HG02798 (cell line): ENCODE measurements at regions not wholly inside any gene's neighbourhood (a gene's known extent, or its start where the extent isn't known, plus 50 kb on each side); places are given as distances from the start of the nearest gene placed in this dataset.

Experiments used
- ATAC-seq: cut with Tn5 transposase; IDR thresholded peaks from one replicate; pipeline ENCODE4 v1.9.1; 2021; ENCODE audit warnings: mild to moderate bottlenecking; ENCODE audit not compliant: unreplicated experiment, poor library complexity

DNA sequence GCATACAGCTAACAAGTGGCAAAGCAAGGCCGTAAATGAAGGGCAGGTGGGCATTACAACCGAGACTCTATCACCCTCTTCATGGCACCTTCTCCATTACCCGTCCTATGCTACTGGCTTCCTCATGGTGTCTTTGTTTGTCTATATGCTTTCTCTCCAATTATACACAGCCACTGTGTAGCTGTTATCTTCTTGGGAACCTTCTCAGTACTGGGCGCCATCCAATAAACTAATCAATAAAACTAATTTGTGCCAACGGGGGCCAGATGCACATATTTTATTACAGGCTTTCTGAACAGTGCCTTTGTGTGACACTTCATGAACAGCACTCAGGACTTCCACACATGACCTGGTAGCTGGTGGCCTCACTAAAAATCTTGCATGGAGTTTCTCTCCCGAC is 149.8 kb upstream of the PCSK2 start:
- no peak for ATAC-seq

DNA sequence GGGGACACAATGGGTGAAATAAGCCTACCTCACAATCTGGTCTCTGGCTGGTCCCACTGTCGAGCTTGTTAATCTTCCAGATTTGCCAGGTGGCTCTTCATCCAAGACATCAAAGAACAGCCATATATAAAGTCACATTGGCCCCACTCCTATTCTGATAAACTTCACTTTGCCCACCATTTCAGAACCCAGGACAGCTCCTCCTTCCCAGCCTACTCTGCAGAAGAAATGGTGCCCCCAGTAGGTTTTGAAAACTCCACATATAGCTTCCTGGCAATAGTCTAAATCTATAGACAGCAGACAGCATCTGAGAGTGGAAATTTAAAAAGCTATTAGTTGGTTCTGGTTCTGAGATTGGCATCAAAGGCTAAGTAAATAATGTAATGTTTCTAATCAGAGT is 143.1 kb upstream of the PCSK2 start:
- ATAC-seq: no peak

DNA sequence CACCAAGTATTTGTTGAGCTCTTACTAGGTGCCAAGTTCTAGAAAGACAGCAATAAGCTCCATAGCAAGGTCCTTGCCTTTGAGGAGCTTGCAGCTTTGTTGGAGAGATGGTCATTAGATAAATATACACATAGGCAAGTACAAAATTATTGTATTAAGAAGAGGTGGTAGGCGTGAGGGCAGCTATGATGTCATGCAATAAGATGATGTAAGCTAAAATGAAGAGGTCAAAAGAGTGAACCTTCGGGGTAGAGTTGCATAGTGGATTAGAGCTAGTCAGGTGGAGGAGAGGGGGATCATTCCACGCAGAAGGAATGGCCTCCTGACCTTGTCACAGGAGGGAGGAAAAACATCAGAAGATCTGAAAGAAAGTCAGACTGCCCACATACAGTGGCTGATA is 141.9 kb upstream of the PCSK2 start:
- no peak for ATAC-seq

DNA sequence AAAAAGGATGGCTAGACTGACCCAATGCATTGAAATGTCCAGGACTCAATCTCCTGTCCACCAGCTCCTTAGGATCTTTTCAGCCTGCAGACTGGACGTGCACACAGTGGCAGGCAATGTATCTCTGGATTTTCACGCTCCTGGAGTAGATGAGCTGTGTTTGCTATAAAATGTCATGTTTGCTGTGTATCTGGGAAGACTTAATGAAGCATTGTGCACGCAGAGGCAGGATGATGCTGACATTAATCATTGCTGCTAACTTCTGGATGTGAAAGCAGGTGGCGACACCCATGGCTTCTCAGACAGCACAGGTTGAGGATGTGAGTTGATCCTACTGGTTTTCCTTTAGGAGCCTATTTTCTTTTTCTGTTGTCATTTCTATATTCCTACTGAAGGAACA is 133.1 kb upstream of the PCSK2 start:
- ATAC-seq: no peak

DNA sequence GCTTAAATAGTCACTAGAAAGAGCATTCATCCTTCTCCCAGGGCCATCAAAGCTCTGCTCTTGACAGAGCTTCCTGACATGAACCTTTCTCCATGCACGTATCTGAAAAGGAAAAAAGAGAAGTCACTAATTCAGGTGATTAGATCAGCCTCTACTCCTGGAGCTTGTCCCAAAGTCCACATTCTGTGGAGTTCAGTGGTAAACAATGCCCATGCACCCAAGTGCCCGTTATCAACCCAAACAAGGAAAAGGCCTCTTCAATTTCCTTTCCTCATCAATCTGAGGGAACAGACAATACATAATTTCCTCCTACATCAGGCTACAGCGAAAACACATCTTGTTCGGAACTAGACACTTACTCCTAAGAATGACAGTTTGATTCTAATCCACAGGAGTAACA is 129.2 kb upstream of the PCSK2 start:
- ATAC-seq: no peak

DNA sequence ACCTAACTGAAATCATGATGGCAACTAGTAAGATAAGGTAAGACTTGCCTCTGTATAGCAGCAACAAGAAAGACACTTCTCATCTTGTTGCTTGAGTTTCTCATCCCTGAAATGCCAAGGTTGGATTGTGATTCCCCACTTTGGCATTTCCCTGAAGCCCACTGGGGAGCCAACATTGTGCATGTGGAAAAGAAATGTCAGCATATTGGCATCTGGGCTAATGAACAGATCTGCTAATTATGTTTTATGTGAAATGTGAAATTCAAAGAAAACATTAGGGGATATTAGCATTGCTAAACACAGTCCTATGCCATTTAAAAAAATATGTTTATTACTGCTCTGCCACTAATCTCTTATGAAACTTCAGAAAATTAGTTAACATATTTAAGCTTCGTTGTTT is 126.3 kb upstream of the PCSK2 start:
- ATAC-seq: no peak

DNA sequence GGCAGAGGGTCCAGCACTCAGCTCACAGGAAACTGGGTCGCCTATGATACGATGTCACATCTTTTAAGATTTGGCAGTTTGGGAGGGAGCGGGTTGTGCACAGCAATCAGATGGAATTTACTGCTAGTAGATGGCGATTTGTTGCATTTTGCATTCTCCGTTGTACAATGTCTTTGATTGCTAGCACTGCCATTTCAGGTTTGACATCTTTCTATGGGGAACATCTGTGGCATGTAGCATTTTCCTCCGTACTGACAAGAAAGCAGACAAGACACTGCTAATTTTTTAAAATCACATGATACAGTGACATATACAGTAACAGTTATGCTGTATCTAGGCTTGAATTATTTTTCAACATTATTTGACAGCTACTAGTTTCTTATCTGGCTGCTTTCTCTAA is 119.7 kb upstream of the PCSK2 start:
- ATAC-seq: no peak

DNA sequence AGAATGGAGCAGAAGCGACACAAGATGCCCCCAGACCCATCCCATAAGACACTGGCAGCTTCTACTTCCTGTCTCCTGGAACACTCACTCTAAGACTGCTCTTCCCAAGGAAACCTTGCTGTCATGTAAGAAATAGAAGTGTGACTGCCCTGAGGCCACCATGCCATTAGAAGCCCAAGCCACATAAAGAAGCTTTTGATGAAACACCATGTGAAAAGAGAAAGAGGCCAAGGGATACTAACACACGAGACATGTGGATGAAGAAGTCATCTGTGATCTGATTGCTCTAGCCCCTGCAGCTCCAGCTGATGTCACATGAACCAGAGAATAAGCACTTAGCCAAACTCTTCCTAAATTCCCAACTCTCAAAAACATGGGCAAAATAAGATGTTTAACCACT is 117.9 kb upstream of the PCSK2 start:
- no peak for ATAC-seq

DNA sequence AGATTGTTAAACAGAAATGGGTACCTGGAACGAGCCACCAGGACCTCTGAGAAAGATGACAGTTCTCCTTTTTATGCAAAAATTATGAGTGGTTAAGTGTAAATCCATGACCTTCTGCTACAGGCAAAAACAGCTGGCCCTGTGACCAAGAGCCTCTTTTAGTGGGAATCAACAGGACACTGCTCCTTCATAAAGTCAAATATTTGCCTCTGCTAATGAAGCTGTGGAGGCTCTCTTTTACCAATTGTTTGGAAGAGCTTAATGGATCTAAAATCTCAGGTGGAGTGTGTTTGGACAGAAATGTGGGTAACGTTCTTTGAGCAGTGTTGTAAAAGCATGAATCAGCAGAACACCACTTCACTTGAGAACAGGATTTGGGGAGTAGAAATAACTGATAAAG is 117.5 kb upstream of the PCSK2 start:
- ATAC-seq: no peak

DNA sequence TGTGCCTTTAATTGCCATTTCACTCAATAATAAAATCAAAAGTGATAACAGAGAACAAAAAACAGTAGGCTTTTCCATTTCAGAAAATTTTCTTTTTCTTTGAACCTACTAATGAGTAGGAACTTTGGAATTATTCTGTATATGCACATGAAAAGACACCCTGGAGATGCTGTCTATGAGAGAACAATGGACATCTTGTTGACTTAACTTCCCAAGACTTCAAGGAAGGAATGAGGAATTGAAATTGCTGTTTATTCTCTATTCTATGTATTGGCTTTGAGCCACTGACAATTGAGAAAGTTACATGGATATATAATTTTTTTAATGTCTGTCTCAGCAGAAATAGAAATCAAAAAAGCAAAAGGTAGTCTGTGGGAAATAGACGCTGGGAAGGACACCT is 98.6 kb upstream of the PCSK2 start:
- ATAC-seq: no peak

DNA sequence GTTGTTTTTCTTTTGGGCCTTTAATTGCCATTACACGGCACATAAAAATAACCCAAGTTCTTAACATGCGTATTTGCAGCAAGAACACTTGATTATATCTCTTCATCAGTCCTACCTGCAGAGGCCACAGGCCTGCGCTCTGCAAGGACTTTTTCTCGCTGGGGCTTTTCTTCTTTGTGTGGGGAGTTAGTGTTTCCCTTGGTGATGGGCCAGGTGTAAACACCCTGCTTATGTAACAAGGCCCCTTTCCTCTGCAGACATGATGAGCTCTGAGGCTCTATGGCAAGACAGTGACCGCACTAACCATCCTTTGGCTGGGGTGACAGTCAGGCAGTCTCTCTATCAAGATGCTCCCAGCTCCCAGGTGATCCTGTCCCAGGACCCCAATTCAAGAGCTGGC is 97.8 kb upstream of the PCSK2 start:
- no peak for ATAC-seq

DNA sequence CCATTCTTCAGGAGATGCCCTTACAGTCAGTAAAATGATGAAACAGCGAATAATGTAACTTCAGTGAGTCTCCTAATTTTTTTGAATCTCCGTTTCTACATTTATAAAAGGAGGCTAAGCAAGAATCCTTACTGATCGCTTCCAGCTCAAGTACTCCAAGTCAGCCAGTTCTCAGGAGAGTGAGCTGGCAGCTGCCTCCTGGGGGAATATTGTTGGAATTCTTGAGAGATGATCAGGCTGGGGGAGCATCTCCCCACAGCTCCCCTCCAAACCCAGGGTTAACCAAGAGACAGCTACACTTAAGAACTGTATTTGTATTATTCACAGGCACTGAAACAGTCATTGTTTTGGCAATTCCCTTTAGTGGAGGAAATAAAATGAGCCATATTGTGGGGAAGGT is 89.1 kb upstream of the PCSK2 start:
- ATAC-seq: no peak

DNA sequence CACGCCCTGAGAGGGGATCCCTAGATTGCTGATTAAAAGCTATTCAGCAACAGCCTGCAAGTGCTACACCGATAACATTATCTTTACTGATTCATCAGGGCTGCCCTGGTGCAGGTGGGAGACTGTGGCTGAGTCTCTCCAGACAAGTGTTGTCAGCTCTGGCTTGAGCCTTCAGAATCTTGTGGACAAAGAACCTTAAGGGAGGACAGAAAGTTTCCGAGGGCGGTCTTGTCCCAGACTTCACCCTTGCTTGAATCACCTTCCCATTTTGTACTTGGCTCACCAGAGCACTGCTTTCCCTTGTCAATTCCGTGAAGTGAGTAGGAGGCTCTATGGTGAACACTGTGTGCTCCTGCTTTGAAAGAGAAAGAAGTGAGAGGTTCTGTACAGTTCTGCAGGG is 88.6 kb upstream of the PCSK2 start:
- ATAC-seq: no peak

DNA sequence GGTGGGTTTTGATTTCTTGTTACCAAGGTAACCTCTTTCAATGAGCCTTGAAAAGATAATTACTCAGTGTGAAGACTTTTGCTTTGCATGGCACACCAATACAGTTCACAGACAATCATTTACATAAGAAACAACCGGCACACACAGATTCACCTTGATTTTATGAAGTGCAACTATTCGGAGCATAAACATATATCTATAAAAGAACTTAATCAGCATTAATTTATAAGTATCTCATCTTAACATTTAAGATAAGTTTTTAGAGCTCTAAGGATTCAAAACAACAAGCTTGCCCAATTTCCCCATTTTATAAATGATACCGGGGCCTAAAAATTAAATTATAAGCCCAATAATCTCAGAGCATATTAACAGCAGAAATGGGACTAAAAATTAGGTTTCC is 85.9 kb upstream of the PCSK2 start:
- no peak for ATAC-seq

DNA sequence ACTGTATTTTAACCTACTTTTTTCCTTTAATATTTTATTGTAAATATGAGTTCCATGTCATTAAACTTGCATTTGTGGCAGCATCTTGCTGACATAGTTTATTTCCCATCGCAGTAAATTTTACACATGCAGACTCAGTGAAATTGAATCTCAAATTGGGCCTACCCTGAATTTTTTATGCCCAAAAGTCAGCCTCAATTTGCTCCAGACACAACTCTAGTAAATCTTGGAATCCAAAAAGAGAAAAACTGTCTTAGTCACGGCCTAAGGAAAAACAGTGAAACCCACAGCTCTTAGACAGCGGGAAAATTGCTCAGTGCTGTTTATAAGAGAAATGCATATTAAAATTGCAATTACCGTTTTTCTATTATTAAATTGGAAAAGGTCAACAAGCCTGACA is 85.3 kb upstream of the PCSK2 start:
- no peak for ATAC-seq

DNA sequence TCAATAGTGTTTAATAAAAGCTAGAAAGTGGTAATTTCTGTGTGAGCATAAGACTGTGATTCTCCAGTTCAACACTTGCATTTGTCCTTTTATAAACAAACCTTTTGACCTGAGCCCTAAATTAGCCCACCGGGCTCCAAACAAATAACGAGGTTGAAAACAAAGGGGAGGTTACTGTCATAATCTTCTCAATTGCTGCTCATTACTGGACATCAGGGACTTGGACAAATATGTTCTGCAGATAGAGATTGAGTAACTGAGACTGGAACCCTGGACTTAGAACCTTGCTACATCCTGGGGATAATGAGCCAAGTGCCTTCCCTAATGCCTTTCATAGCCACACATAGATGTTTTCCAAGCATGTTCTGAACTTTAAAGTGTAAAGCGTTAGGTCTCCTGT is 84.2 kb upstream of the PCSK2 start:
- ATAC-seq: no peak

DNA sequence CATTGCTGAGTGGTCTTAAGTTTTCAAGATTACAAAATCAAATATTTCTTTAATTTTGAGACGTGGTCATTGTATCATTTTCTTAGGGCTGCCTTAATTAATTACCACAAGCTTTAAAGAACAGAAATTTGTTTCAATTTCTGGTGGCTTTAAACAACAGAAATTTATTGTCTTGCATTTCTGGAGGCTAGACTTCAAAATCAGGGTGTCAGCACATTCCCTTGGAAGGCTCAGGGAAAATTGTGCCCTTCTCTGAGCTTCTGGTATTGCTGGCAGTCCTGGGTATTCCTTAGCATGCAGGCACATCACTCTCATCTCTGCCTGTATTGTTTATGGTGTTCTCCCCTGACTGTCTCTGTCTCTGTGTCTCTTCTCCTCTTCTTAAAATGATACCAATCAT is 76.0 kb upstream of the PCSK2 start:
- no peak for ATAC-seq

DNA sequence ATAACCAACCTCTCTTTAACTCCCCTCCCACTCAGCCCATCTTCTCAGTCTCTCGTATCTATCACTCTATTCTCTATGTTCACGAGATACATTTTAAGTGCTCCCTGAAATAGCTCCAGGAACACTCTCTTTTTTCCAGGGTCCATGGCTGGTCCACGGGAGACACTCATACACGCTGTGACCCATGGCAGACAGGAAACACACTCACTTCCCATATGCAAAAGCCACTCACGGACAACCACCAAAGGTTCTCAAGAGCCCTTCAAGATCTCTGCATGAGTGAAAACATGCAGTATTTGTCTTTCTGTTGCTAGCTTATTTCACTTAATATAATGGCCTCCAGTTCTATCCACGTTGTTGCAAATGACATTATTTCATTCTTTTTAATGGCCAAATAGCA is 71.4 kb upstream of the PCSK2 start:
- no peak for ATAC-seq

DNA sequence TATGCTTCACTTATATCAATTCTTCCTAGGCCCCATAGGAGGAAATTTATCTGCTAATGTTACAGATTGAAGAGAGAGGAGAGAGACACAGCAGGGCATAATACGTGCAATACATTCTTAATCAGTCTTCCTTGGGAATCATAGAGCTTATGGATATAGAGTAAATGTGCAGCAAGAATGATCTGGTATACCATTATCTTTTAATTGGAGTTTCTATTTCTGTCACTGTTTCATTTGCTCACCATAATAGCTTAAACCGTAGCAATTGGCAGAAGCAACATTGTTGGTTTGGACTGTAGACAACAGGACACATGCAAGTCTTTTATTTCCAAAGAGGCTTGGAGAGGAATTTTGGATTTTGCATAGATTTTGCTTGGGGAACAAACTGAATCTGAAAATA is 68.1 kb upstream of the PCSK2 start:
- ATAC-seq: no peak

DNA sequence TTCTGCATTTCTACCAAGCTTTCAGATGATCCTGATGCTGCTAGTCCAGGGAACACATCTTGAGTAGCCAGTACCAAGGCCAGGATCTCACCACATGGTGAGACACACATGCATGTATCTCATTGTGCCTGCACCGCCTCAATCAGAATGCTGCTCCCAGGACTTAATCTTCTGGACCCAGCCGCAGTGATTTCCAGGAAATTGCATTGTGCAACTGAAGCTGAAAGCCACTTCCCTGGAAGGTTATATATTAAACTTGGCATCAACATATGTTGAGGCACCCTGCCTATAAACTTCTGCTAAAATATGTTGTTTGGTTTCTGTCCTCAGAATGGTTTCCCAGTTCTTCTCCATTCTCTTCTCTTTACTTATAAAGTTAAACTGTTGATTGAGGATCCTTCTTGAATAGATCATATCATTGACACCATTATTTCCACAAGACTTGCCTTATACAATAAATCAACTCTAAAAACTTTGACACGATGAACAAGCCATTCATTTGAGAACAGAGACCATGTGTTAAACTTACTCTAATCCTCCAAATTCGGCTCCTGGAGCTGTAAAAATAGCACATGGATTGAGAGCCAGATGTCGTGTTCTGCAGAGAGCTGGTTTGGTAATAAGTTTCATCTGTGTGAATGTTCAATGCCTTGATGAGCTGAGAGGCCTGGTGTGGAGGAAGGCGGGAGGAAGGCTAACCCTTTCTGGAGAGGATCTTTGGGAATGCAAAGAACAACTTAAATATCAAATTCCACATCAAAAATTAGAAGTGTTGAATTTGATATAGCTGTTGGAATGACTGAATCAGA is 65.0 kb upstream of the PCSK2 start:
- no peak for ATAC-seq

DNA sequence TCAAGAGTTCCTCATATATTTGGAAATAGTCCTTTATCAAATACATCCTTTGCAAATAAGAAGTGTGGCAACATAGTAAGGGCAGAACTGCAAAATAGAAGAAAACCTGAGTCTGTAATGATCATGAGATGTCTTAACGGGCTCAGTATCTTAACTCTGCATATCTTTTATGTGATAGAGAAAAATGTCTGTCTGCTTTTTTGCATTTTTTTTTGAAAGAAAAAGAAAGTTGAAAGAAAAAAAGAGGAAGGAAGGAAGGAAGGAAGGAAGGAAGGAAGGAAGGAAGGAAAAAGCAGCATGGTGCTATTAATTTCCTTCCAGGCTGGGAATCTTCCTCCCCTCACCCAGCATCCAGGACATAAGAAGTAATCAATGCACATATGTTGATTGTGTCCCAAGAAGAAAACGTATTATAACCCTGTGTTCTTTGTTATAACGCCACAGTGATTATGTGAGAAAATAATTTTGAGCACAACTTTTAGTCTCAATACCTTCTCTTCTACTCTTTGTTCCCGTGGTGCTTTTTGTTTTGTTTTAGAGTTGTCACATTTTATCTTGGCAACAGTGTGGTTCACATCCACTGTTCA is 58.7 kb upstream of the PCSK2 start:
- ATAC-seq: no peak

DNA sequence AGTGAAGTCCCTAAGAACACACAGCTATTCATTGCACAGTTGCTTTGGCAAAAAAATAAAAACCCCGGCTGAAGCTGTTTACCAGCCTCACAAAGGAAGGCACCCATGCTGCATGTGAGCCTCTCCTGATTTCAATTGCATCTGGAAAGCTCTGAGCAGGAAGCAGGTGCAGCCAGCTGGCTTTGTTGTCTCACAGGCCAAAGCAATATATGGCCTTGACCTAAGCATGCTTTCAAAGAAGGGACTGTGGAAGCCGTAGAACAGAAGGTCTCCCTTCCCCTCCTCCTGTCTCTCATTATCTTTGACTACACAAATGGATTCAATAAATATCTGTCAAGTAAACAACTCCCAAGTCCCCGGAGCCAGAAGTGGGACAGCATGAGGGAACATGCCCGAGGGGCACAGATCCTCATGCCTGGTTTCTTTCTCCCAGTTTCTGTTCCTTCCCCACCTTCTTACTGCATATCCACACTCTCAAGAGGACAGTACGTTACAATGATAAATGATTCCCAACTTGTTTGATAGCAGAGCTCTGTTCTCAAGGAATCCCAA is 57.2 kb upstream of the PCSK2 start:
- no peak for ATAC-seq
